ENCODE measurements at regions not wholly inside any gene's neighbourhood (a gene's known extent, or its start where the extent isn't known, plus 50 kb on each side); places are given as distances from the start of the nearest gene placed in this dataset.

DNA sequence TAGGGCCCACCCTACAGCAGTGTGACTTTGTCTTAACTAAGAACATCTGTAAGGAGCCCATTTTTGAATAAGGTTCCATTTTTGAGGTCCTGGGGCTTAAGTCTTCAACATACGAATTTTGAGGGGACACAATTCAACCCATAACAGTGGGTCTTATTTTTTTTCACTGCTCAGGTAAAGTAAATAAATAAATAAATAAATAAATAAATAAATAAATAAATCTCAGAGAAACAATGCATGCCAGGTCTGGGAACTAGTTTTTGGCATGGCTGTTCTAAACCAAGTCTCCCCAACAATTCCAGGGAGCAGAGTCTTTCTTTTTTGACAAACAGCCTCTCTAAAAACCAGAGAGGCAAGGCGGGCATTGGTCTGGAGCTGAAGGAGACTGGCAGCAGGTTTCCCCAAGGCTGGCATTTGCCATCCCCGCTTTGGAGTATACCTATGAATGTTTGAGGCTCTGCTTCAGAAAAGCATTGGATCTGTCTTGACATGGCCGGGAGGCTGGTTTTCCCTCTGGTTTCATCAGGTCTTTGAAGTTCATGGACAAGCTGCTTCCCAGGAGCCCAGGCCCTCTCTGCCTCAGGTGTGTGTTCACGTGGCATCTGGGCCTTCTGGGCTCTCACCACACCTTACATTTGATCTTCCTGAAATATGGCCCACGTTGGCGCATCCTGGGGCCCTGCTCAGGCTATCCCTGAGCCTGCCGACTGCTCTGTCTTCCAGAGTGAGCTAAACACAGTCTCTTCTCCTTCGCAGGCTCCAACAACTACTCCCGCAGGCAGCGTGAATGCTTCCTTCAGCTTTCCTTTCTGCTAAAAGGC lies 545.2 kb downstream of the BCL11B start:
- in situ Hi-C loops (cut with HindIII; ENCODE audit: low sequenced_read_pairs), result no loop called here
- TF ChIP-seq, protein P1, sequence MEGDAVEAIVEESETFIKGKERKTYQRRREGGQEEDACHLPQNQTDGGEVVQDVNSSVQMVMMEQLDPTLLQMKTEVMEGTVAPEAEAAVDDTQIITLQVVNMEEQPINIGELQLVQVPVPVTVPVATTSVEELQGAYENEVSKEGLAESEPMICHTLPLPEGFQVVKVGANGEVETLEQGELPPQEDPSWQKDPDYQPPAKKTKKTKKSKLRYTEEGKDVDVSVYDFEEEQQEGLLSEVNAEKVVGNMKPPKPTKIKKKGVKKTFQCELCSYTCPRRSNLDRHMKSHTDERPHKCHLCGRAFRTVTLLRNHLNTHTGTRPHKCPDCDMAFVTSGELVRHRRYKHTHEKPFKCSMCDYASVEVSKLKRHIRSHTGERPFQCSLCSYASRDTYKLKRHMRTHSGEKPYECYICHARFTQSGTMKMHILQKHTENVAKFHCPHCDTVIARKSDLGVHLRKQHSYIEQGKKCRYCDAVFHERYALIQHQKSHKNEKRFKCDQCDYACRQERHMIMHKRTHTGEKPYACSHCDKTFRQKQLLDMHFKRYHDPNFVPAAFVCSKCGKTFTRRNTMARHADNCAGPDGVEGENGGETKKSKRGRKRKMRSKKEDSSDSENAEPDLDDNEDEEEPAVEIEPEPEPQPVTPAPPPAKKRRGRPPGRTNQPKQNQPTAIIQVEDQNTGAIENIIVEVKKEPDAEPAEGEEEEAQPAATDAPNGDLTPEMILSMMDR (IDR thresholded peaks at IDR 0.05; ENCODE audit: low read depth, low read length, missing control alignments), result no peak
- DNase-seq (ENCODE audit: low read depth), result no peak
- H3K4me3 ChIP-seq (ENCODE audit: low read depth, low read length), result no peak overlapping the region

DNA sequence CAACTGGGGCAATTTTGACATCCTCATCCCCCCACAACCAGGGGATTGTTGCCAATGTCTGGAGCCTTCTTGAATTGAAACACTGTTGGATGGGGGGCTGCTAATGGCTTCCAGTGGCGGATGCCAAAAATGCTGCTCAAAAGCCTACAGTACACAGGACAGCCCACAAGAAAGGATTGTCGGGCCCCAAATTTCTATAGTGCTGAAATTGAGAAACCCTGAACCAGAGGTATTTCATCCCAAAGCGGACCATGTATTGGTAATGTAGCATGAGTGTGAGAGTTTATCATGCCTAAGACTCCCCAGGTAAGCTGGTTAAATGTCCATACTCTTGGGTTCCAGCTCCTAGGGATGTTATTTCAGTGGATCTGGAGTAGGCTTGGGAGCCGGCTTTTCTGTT lies 544.0 kb downstream of the BCL11B start:
- no peak overlapping the region for H3K4me3 ChIP-seq (ENCODE audit: low read depth, low read length)
- DNase-seq (ENCODE audit: low read depth), result no peak
- TF ChIP-seq, protein P1 (IDR thresholded peaks at IDR 0.05; ENCODE audit: low read depth, low read length, missing control alignments), result no peak
- in situ Hi-C loops (cut with HindIII; ENCODE audit: low sequenced_read_pairs), result no loop called here

DNA sequence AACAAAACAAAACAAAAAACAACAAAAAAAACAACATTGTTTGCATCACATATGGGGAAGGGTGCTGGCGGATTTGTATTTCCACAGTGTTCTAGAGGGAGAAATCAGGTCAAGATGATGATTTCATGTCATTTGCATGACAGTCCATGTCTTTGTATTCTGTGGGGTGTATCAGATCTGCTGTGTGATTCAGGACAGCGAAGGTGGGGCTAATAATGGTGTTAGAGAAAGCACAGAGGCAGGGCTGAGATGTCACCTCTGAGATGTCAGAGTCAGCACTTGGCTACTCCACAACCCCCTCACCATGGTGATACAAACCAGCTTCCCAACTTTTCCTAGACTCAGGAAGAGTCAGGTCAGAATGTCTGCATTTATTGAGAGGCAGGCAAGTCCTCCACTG lies 543.2 kb downstream of the BCL11B start:
- no peak overlapping the region for H3K4me3 ChIP-seq (ENCODE audit: low read depth, low read length)
- no peak for DNase-seq (ENCODE audit: low read depth)
- in situ Hi-C loops (cut with HindIII; ENCODE audit: low sequenced_read_pairs), result no loop called here
- TF ChIP-seq, protein P1 (IDR thresholded peaks at IDR 0.05; ENCODE audit: low read depth, low read length, missing control alignments), result no peak

DNA sequence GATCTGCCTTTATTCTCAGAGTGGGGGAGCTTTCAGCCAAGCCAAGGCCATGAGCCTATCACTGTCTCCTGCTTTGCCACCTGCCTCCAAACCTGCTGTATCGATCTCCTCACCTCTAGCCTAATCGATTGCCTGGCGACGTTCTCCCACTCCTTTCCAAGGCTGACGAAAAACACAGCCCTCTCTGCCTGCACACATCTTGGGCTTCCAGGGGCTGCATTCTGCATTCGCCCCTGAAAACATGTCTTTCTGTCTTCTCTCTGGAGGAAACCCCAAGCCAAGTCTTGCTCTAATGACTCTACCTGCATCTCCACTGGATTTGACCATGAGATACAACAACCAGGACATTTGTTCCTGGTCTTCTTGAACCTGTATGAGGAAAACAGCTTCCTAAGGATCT lies 540.7 kb downstream of the BCL11B start:
- in situ Hi-C loops (cut with HindIII; ENCODE audit: low sequenced_read_pairs), result no loop called here
- TF ChIP-seq, protein P1 (IDR thresholded peaks at IDR 0.05; ENCODE audit: low read depth, low read length, missing control alignments), result no peak
- H3K4me3 ChIP-seq (ENCODE audit: low read depth, low read length), result no peak overlapping the region

DNA sequence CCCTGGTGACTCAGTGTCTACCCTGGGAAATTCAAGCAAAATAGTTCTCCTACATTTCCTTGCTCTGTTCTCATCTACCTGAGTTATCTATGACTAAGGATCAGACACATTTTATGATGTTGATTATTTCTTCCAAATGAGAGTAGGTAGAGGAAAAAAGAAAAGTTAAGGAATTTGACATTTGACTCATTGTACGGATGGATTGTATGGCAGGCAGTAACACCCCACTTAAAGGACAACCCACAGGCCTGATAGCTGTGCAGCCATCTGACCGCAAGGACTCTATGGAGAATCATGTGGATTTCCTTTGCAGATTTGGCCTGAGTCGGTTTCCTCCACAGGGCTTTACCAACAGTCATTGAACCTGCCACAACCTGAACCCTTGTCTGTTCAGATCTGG lies 540.3 kb downstream of the BCL11B start:
- TF ChIP-seq, protein P1 (IDR thresholded peaks at IDR 0.05; ENCODE audit: low read depth, low read length, missing control alignments), result no peak
- no peak for DNase-seq (ENCODE audit: low read depth)
- in situ Hi-C loops (cut with HindIII; ENCODE audit: low sequenced_read_pairs), result no loop called here
- no peak overlapping the region for H3K4me3 ChIP-seq (ENCODE audit: low read depth, low read length)

More for the DNA sequence above, 540.7 kb downstream of the BCL11B start:
- no peak for DNase-seq (ENCODE audit: low read depth)

DNA sequence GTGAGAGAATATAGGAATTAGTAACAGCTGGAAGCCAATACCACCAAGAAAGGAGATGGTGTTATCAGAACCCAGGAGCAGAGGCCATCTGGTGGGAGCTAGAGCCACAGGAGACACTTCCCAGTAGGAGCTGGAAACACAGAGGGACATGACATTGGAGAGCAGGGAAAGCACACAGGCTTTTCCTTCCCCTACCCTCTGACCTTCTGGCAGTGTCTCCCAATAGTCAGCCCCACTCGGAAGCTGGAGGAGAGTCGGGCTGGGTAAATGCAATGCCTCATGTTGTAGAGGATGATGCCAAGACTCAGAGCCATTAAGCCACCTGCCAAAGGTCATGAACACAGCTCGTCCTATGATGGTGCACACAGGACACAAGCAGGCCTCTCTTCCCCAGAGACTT lies 538.5 kb downstream of the BCL11B start:
- DNase-seq (ENCODE audit: low read depth), result no peak
- in situ Hi-C loops (cut with HindIII; ENCODE audit: low sequenced_read_pairs), result no loop called here
- TF ChIP-seq, protein P1 (IDR thresholded peaks at IDR 0.05; ENCODE audit: low read depth, low read length, missing control alignments), result no peak
- H3K4me3 ChIP-seq (ENCODE audit: low read depth, low read length), result no peak overlapping the region
